Neural progenitor cell (in vitro differentiated cells): ENCODE measurements at regions not wholly inside any gene's neighbourhood (a gene's known extent, or its start where the extent isn't known, plus 50 kb on each side); places are given as distances from the start of the nearest gene placed in this dataset.

ENCODE experiments used
- CTCF ChIP-seq: fragments of 200-600 bp; sonication (generic); IDR thresholded peaks from 2 replicates; pipeline ENCODE4 v1.5.1; 2017; ENCODE audit warnings: antibody characterized with exemption, mild to moderate bottlenecking
- EZH2 ChIP-seq: fragments of 200-600 bp; sonication (generic); IDR thresholded peaks from 2 replicates; pipeline ENCODE4 v1.6.1; 2017; ENCODE audit warnings: antibody characterized with exemption, mild to moderate bottlenecking, moderate library complexity
- EZH2phosphoT487 ChIP-seq: fragments of 200-600 bp; sonication (generic); IDR thresholded peaks from 2 replicates; pipeline ENCODE4 v1.6.1; 2017; ENCODE audit warnings: antibody characterized with exemption

- TF ChIP-seq EZH2 (no peak), CTCF (no peak), EZH2phosphoT487 (no peak)
Measured at GRCh38 chr6:67411036-67411435, 1224.0 kb upstream of the ADGRB3 start.
